Neuronal stem cell (in vitro differentiated cells): ENCODE measurements at regions not wholly inside any gene's neighbourhood (a gene's known extent, or its start where the extent isn't known, plus 50 kb on each side); places are given as distances from the start of the nearest gene placed in this dataset.
A peak's percentile ranks its signal among the peaks of the same experiment; 100 is the strongest.

Source experiments
- DNase-seq: peaks from one replicate; pipeline ENCODE4 v3.0.0-alpha.2; 2013; ENCODE audit warnings: low spot score
- H2AFZ ChIP-seq: one replicate; pipeline ENCODE4 v1.6.1; 2013; ENCODE audit warnings: mild to moderate bottlenecking, low read length, inconsistent platforms
- H2AK5ac ChIP-seq: 2 replicates; pipeline ENCODE4 v1.6.1; 2013; ENCODE audit warnings: low read depth, mild to moderate bottlenecking, inconsistent platforms, low read length, moderate library complexity, mixed read lengths
- H2BK120ac ChIP-seq: 2 replicates; pipeline ENCODE4 v1.6.1; 2013; ENCODE audit warnings: low read depth, mild to moderate bottlenecking, inconsistent platforms, low read length, moderate library complexity, mixed read lengths
- H2BK12ac ChIP-seq: one replicate; pipeline ENCODE4 v1.6.1; 2013; ENCODE audit warnings: low read length, inconsistent platforms
- H2BK15ac ChIP-seq: 2 replicates; pipeline ENCODE4 v1.6.1; 2013; ENCODE audit warnings: mild to moderate bottlenecking, low read length, inconsistent platforms, mixed read lengths
- H2BK5ac ChIP-seq: one replicate; pipeline ENCODE4 v1.6.1; 2013; ENCODE audit warnings: inconsistent platforms, mild to moderate bottlenecking, low read length, moderate library complexity
- H3K14ac ChIP-seq: one replicate; pipeline ENCODE4 v1.6.1; 2013; ENCODE audit warnings: low read length, inconsistent platforms
- H3K18ac ChIP-seq: 2 replicates; pipeline ENCODE4 v1.6.1; 2013; ENCODE audit warnings: low read length, inconsistent platforms
- H3K23ac ChIP-seq: 2 replicates; pipeline ENCODE4 v1.6.1; 2013; ENCODE audit warnings: low read depth, mild to moderate bottlenecking, mixed read lengths, low read length, inconsistent platforms; ENCODE audit not compliant: poor library complexity
- H3K27ac ChIP-seq: replicated peaks from 3 replicates; pipeline ENCODE4 v1.5.1; 2013; ENCODE audit warnings: low read length, inconsistent platforms
- H3K27me3 ChIP-seq, 3 experiments: 2 replicates each; pipeline ENCODE4 v1.6.1; 2013; ENCODE audit warnings: low read length in 3 of 3, mild to moderate bottlenecking in 2 of 3, inconsistent platforms in 1 of 3, low read depth in 1 of 3, mixed read lengths in 1 of 3, moderate library complexity in 1 of 3; ENCODE audit not compliant: control insufficient read depth in 3 of 3, insufficient read depth in 3 of 3
- H3K36me3 ChIP-seq, 2 donors: replicated peaks in 1 of 2; 2 replicates each; pipeline ENCODE4 v1.6.1; 2013; ENCODE audit warnings: low read length in 2 of 2; ENCODE audit not compliant: control insufficient read depth in 2 of 2, insufficient read depth in 2 of 2
- H3K4ac ChIP-seq: 2 replicates; pipeline ENCODE4 v1.6.1; 2013; ENCODE audit warnings: inconsistent platforms, mild to moderate bottlenecking, low read length, moderate library complexity
- H3K4me1 ChIP-seq, 2 donors: 1 replicate in 1 of 2; 2 replicates in 1 of 2; pipeline ENCODE4 v1.6.1; 2013; ENCODE audit warnings: low read length in 2 of 2, low read depth in 1 of 2; ENCODE audit not compliant: control insufficient read depth in 2 of 2, insufficient read depth in 1 of 2
- H3K4me2 ChIP-seq: one replicate; pipeline ENCODE4 v1.6.1; 2013; ENCODE audit warnings: mild to moderate bottlenecking, low read length, inconsistent platforms; ENCODE audit not compliant: insufficient read depth, poor library complexity, severe bottlenecking
- H3K4me3 ChIP-seq, 2 donors: 2 replicates each; pipeline ENCODE4 v1.5.1; 2013; ENCODE audit warnings: low read length in 2 of 2, mild to moderate bottlenecking in 2 of 2, inconsistent platforms in 1 of 2, moderate library complexity in 1 of 2
- H3K79me1 ChIP-seq: one replicate; pipeline ENCODE4 v1.6.1; 2013; ENCODE audit warnings: low read depth, mild to moderate bottlenecking, inconsistent platforms, low read length, moderate library complexity
- H3K9ac ChIP-seq: one replicate; pipeline ENCODE4 v1.6.1; 2013; ENCODE audit warnings: mild to moderate bottlenecking, low read depth, low read length, inconsistent platforms; ENCODE audit not compliant: poor library complexity
- H3K9me3 ChIP-seq, 2 donors: replicated peaks in 1 of 2; 2 replicates each; pipeline versions ENCODE3 to v1.6.1; 2013; ENCODE audit warnings: low read length in 2 of 2, mild to moderate bottlenecking in 2 of 2, inconsistent platforms in 1 of 2, low read depth in 1 of 2, mixed read lengths in 1 of 2, moderate library complexity in 1 of 2; ENCODE audit not compliant: control insufficient read depth in 2 of 2, insufficient read depth in 1 of 2
- H4K8ac ChIP-seq: one replicate; pipeline ENCODE4 v1.6.1; 2013; ENCODE audit warnings: low read depth, mild to moderate bottlenecking, inconsistent platforms, low read length, moderate library complexity
- H4K91ac ChIP-seq: one replicate; pipeline ENCODE4 v1.6.1; 2013; ENCODE audit warnings: low read length, low read depth, mild to moderate bottlenecking, inconsistent platforms; ENCODE audit not compliant: poor library complexity
- WGBS, 2 donors: extraction: QIAGEN DNeasy Blood & Tissue Kit; methylation state at CpG; one replicate each; pipeline ENCODE4 v1.1.7; 2013; ENCODE audit warnings: missing lambda C conversion rate in 2 of 2, mixed read lengths in 1 of 2; ENCODE audit not compliant: insufficient read length in 2 of 2, insufficient replicate concordance in 1 of 2; ENCODE audit errors: extremely low coverage in 2 of 2; 5-methylcytosine and 5-hydroxymethylcytosine counted together

DNA sequence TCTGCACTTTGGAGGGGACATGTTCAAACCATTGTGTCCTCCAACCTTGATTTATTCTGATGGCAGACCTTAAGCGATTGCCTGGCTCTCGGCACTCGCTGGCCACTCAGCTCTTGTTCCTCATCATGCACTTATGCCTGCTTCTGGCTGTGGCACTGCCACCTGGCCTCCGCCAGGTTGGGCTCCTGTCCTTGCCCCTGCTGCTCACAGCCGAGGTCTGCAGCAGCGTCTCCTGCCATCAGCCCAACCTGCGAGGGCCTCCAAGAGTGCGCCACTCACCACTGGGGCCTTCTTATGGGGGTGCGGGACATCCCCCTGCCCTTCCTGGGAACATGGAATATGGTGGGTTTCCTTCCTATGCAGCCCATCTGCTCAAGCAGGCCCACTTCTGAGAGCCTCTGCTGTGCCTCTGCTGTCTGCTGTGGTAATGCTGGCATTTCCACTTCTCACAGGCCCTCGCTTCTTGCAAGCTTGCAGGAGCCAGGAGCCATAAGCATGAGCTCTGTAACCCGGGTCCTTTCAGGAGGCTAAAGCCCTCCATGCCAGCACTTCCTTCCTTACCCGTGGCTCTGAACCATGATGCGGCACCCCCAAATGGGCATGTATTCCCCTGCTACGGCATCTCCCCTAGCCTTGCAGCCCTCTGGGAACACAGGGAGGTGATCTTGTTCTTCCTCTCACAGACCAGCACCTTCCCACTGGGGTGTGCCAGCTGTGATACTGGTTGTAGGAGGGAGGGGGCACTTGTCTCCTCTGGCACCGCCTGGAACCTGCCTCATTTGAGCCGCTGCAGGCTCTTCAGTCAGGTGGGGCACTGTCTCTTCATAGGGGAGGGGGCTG lies 58.6 kb upstream of the HS6ST1 start:
- Histone ChIP-seq H2BK12ac (peak overlapping the region; percentile 85), H3K9me3 (no peaks in the 10 kb centered on the region), H2BK120ac (no peak overlapping the region), H3K4me1 (peaks cover 39 to 40% of the 10 kb centered on the region in 2 donors), H3K79me1 (peaks cover 2% of the 10 kb centered on the region), H2AK5ac (peak overlapping the region; percentile 78), H3K36me3 (no peaks in the 10 kb centered on the region), H2BK15ac (peak overlapping the region; percentile 59), H3K27me3 (peaks cover 0 to 16% (median 3%) of the 10 kb centered on the region in 3 experiments), H3K23ac (peak overlapping the region; percentile 31), H3K27ac (no peak overlapping the region), H4K8ac (no peak overlapping the region), H3K18ac (peak overlapping the region; percentile 73), H3K9ac (no peak overlapping the region), H3K14ac (peak overlapping the region; percentile 59), H3K4me3 (no peak overlapping the region), H2BK5ac (peak overlapping the region; percentile 0), H3K4me2 (no peak overlapping the region), H2AFZ (no peak overlapping the region), H4K91ac (no peak overlapping the region), H3K4ac (no peak overlapping the region)
- DNase-seq, result no peak
- no CpG with 5 or more reads among the region's 16 CpGs for WGBS, 2 donors

DNA sequence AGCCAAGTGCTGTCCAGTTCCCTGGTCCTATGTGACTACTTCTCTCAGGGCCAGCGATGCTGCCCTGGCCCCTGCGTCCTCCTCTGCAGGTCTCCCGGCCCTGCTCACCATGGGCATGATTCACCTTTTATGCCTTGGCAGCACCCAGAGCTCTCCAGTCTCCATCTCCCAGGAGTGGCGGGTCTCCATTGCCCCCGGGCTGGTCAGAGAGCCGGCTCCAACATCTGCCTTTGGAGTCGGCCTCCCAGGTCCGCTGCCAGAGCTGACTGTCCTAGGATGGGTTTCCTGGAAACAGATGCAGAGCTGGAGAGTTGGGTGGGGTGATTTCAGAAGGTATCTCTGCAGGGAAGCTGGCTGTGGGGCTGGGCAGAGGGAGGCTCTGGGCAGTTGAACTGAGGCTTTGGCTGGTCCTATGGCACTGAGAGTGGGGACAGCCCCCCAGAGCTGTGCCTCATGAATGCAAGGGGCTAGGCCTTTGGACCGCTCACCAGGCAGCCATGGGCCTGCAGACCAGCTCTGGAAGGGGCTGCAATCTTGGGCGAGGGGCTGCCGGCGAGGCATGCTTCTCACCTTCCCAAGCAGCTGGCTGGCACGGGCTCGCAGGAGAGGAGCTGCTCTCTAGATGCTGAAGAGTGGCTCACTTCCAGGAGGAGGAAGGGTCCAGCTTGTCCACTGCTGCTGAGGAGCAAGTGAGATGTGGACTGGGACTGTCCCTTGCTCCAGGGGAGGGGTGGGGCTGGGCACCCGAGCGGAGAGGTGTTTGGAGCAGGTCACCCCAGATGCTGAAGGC lies 59.8 kb upstream of the HS6ST1 start:
- peak overlapping the region; percentile 59 for H2BK15ac ChIP-seq
- no peak overlapping the region for H4K91ac ChIP-seq
- peak overlapping the region; percentile 67 for H2BK12ac ChIP-seq
- no peak overlapping the region for H3K4me2 ChIP-seq
- no peak overlapping the region for H4K8ac ChIP-seq
- WGBS, 2 donors, result no CpG with 5 or more reads among the region's 16 CpGs
- peaks cover 2% of the 10 kb centered on the region for H3K79me1 ChIP-seq
- H3K4me1 ChIP-seq, result peaks cover 40% of the 10 kb centered on the region in 2 donors
- H3K4me3 ChIP-seq, result no peak overlapping the region
- H3K18ac ChIP-seq, result peak overlapping the region; percentile 77
- no peak for DNase-seq
- H2BK5ac ChIP-seq, result peak overlapping the region; percentile 40
- no peaks in the 10 kb centered on the region for H3K9me3 ChIP-seq
- no peak overlapping the region for H3K4ac ChIP-seq
- H3K36me3 ChIP-seq, result no peaks in the 10 kb centered on the region
- H2AK5ac ChIP-seq, result peak overlapping the region; percentile 78
- H3K27me3 ChIP-seq, result peaks cover 0 to 16% (median 0%) of the 10 kb centered on the region in 3 experiments
- H3K9ac ChIP-seq, result no peak overlapping the region
- H3K27ac ChIP-seq, result peak overlapping the region; percentile 17
- H2BK120ac ChIP-seq, result peak overlapping the region; percentile 6
- no peak overlapping the region for H3K14ac ChIP-seq
- no peak overlapping the region for H3K23ac ChIP-seq
- peak overlapping the region; percentile 56 for H2AFZ ChIP-seq

DNA sequence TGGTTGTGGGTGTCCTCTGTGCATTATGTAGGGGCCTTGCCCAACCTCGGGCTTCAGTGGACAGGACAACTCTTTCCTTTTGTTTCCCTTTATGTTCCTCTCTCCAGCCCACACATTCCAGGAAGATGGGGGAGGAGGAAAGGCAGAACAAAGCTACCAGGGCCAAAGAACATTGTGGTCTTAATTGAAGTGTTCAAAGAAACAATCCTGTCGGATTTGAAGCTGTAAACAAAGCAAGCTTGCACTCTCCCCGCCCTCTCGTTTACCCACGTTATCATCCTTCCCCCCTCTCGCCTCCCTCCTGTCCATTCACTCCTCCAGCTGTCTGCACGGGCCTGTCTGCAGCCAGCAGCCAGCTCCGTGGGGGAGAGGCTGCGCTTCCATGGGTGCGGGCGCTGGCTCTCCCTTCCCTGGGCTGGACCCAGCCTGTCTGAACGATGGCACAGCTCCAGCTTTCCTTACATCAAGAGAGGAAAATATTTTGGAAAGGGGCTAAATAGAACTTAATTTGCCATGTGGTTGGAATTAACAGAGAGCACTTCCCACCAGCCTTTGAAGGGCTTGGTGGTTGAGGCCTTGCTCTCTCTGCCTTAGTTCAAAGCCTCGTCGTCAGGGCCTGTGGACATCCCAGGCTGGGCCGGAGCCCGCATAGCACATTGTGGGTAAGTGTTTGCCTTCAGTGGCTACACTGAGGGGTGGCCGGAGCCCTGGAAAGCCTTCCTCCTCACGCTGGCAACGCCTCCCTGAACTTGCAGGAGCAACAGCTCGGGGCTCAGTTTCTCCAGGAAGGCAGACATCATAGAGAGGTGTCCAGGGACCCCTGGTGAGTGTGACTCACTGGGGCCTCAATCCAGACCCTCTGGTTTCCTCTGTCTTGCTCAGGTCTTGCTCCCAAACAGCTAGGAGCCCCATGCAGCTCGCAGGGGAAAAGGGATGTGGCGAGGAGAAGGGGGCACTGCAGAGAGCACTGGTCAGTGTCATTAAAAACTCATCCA lies 60.6 kb upstream of the HS6ST1 start:
- Histone ChIP-seq H3K9me3 (no peaks in the 10 kb centered on the region), H2BK120ac (peak overlapping the region; percentile 96), H2AK5ac (peak overlapping the region; percentile 98), H3K27ac (peak overlapping the region; percentile 17), H3K79me1 (peaks cover 2% of the 10 kb centered on the region), H3K27me3 (peaks cover 0 to 12% (median 0%) of the 10 kb centered on the region in 3 experiments), H2BK15ac (peak overlapping the region; percentile 99), H3K4me1 (peaks cover 40% of the 10 kb centered on the region in 2 donors), H3K14ac (peak overlapping the region; percentile 25), H3K36me3 (no peaks in the 10 kb centered on the region), H2AFZ (peak overlapping the region; percentile 56), H2BK12ac (peak overlapping the region; percentile 87), H4K8ac (no peak overlapping the region), H3K4me3 (no peak overlapping the region), H3K4me2 (no peak overlapping the region), H3K9ac (peak overlapping the region; percentile 66), H3K18ac (peak overlapping the region; percentile 94), H4K91ac (peak overlapping the region; percentile 87), H3K23ac (no peak overlapping the region), H3K4ac (no peak overlapping the region), H2BK5ac (peak overlapping the region; percentile 76)
- peak; percentile 68 for DNase-seq
- WGBS, 2 donors, result no CpG with 5 or more reads among the region's 22 CpGs
